Ishikawa (cell line): ENCODE measurements at regions not wholly inside any gene's neighbourhood (a gene's known extent, or its start where the extent isn't known, plus 50 kb on each side); places are given as distances from the start of the nearest gene placed in this dataset.

Source experiments
- CEBPB ChIP-seq: IDR thresholded peaks from 2 replicates; pipeline ENCODE4 v1.6.1; 2012
- EGR1 ChIP-seq: IDR thresholded peaks from 2 replicates; pipeline ENCODE4 v1.6.1; 2012
- TEAD4 ChIP-seq: IDR thresholded peaks from 2 replicates; pipeline ENCODE4 v1.6.1; 2012
- USF1 ChIP-seq: IDR thresholded peaks from 2 replicates; pipeline ENCODE4 v1.6.1; 2012
- TF ChIP-seq, protein P1 (sequence below): IDR thresholded peaks from 2 replicates; pipeline ENCODE4 v1.6.1; 2012

DNA sequence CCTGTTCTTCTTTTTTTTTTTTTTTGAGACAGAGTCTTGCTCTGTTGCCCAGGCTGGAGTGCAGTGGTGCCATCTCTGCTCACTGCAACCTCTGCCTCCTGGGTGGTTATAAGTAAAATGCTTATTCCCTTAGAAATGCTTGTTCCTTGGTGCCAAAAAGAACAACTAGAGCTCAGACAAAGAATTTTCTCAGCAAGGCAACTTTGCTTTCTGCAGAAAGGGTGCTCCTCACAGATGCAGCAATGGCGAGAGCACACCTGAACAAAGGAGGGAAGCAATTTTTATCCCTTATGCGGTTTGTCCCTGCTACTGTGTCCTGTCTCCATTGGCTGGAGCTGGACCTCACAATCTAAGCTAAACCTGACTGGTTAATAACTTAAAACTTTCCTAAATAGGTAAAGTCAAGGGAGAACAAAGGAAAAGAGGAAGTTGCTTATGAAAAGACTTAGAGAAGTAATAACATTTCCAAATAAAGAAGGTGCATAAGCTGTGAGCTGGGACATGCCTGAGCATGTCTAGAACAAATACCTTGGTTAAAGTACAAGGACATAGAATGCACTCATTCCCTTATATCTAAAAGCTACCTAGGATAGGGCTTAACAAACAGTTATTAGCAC lies 90.0 kb upstream of the PRR5 start:
- TF ChIP-seq EGR1 (no peak), CEBPB (no peak), USF1 (peak; percentile 37; the same call in 1 of the 2 replicates), TEAD4 (no peak)
- TF ChIP-seq, protein P1, sequence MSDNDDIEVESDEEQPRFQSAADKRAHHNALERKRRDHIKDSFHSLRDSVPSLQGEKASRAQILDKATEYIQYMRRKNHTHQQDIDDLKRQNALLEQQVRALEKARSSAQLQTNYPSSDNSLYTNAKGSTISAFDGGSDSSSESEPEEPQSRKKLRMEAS, result no peak
